GM13976 (cell line): ENCODE measurements at regions not wholly inside any gene's neighbourhood (a gene's known extent, or its start where the extent isn't known, plus 50 kb on each side); places are given as distances from the start of the nearest gene placed in this dataset.

Experiments
- DNase-seq: peaks from one replicate; pipeline ENCODE4 v3.0.0; 2012; ENCODE audit warnings: low spot score
- CTCF ChIP-seq: IDR thresholded peaks from 2 replicates; pipeline ENCODE4 v1.5.1; 2012; ENCODE audit warnings: borderline replicate concordance, mild to moderate bottlenecking; ENCODE audit not compliant: insufficient read depth; ENCODE audit errors: extremely low read depth, missing control alignments, control extremely low read depth
- in situ Hi-C: fragments of 300-500 bp; cut with MboI; formaldehyde crosslinking; loops from one replicate; pipeline ENCODE4 v1.12.0; 2022; ENCODE audit warnings: low sequenced_read_pairs, mixed read lengths, inconsistent platforms; ENCODE audit not compliant: unreplicated experiment

GRCh38 chr20:6855796-6856195 lies 88.3 kb downstream of the BMP2 start:
- no peak for DNase-seq
- TF ChIP-seq CTCF = no peak
- in situ Hi-C loops = no loop called here

- no peak for TF ChIP-seq CTCF
Observed at GRCh38 chr20:6857927-6858326, 90.4 kb downstream of the BMP2 start.

GRCh38 chr20:6863355-6863754 lies 95.9 kb downstream of the BMP2 start:
- no peak for DNase-seq
- in situ Hi-C loops = no loop called here
- TF ChIP-seq CTCF = no peak

More at GRCh38 chr20:6857927-6858326, 90.4 kb downstream of the BMP2 start:
- in situ Hi-C loops = no loop called here
- no peak for DNase-seq

GRCh38 chr20:6863798-6864201 lies 96.3 kb downstream of the BMP2 start:
- no peak for TF ChIP-seq CTCF
- in situ Hi-C loops = no loop called here
- DNase-seq = no peak

GRCh38 chr20:6864740-6865139 lies 97.3 kb downstream of the BMP2 start:
- no peak for TF ChIP-seq CTCF
- in situ Hi-C loops = no loop called here
- DNase-seq = no peak

- DNase-seq = no peak
- no peak for TF ChIP-seq CTCF
- in situ Hi-C loops = no loop called here
Observed at GRCh38 chr20:6866741-6867140, 99.3 kb downstream of the BMP2 start.

GRCh38 chr20:6868861-6869260 lies 101.4 kb downstream of the BMP2 start:
- in situ Hi-C loops = no loop called here
- no peak for TF ChIP-seq CTCF
- DNase-seq = no peak
